ENCODE measurements at regions not wholly inside any gene's neighbourhood (a gene's known extent, or its start where the extent isn't known, plus 50 kb on each side); places are given as distances from the start of the nearest gene placed in this dataset.

- no peak overlapping the region for H3K4me3 ChIP-seq (ENCODE audit: low read length)
- no peak overlapping the region for H3K4me2 ChIP-seq (ENCODE audit: low read length)
- TF ChIP-seq, protein P1, sequence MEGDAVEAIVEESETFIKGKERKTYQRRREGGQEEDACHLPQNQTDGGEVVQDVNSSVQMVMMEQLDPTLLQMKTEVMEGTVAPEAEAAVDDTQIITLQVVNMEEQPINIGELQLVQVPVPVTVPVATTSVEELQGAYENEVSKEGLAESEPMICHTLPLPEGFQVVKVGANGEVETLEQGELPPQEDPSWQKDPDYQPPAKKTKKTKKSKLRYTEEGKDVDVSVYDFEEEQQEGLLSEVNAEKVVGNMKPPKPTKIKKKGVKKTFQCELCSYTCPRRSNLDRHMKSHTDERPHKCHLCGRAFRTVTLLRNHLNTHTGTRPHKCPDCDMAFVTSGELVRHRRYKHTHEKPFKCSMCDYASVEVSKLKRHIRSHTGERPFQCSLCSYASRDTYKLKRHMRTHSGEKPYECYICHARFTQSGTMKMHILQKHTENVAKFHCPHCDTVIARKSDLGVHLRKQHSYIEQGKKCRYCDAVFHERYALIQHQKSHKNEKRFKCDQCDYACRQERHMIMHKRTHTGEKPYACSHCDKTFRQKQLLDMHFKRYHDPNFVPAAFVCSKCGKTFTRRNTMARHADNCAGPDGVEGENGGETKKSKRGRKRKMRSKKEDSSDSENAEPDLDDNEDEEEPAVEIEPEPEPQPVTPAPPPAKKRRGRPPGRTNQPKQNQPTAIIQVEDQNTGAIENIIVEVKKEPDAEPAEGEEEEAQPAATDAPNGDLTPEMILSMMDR (IDR thresholded peaks at IDR 0.05; ENCODE audit: low read depth, low read length, poor library complexity, severe bottlenecking): no peak
- TF ChIP-seq EZH2phosphoT487 (IDR thresholded peaks at IDR 0.05; ENCODE audit: borderline replicate concordance, low read length): no peak
- no peaks in the 10 kb centered on the region for H4K20me1 ChIP-seq (ENCODE audit: control insufficient read depth, insufficient read depth, low read depth, low read length)
- H3K79me2 ChIP-seq (ENCODE audit: control insufficient read depth, low read length): no peaks in the 10 kb centered on the region
- no peaks in the 10 kb centered on the region; the same call in 1 of the 2 replicates for H3K9me3 ChIP-seq (ENCODE audit: control insufficient read depth, insufficient read depth, low read length)
- peaks cover 6% of the 10 kb centered on the region; the same call in 1 of the 2 replicates for H3F3A ChIP-seq (ENCODE audit: control insufficient read depth, insufficient read depth)
- no peaks in the 10 kb centered on the region for H3K4me1 ChIP-seq (ENCODE audit: control insufficient read depth, low read length)
- no peaks in the 10 kb centered on the region for H3K36me3 ChIP-seq (ENCODE audit: control insufficient read depth, low read length)
- no peaks in the 10 kb centered on the region for H3K9me2 ChIP-seq (replicated peaks; ENCODE audit: control insufficient read depth, low read length)
- H3K27me3 ChIP-seq (ENCODE audit: control insufficient read depth, low read length): no peaks in the 10 kb centered on the region
- H3K27ac ChIP-seq (ENCODE audit: low read depth, low read length): no peak overlapping the region
Measured at GRCh38 chr22:49476800-49477400, 350.8 kb downstream of the BRD1 start.

- no peak for TF ChIP-seq EZH2phosphoT487 (IDR thresholded peaks at IDR 0.05; ENCODE audit: borderline replicate concordance, low read length)
- TF ChIP-seq, protein P1 (IDR thresholded peaks at IDR 0.05; ENCODE audit: low read depth, low read length, poor library complexity, severe bottlenecking): no peak
- Histone ChIP-seq H3K27me3 (ENCODE audit: control insufficient read depth, low read length) (no peaks in the 10 kb centered on the region), H4K20me1 (ENCODE audit: control insufficient read depth, insufficient read depth, low read depth, low read length) (no peaks in the 10 kb centered on the region), H3K9me3 (ENCODE audit: control insufficient read depth, insufficient read depth, low read length) (no peaks in the 10 kb centered on the region; the same call in 1 of the 2 replicates), H3K27ac (ENCODE audit: low read depth, low read length) (no peak overlapping the region), H3K4me3 (ENCODE audit: low read length) (no peak overlapping the region), H3K9me2 (replicated peaks; ENCODE audit: control insufficient read depth, low read length) (no peaks in the 10 kb centered on the region), H3K36me3 (ENCODE audit: control insufficient read depth, low read length) (no peaks in the 10 kb centered on the region), H3F3A (ENCODE audit: control insufficient read depth, insufficient read depth) (peaks cover 6% of the 10 kb centered on the region; the same call in 1 of the 2 replicates), H3K4me1 (ENCODE audit: control insufficient read depth, low read length) (no peaks in the 10 kb centered on the region), H3K4me2 (ENCODE audit: low read length) (no peak overlapping the region), H3K79me2 (ENCODE audit: control insufficient read depth, low read length) (no peaks in the 10 kb centered on the region)
Measured at GRCh38 chr22:49476176-49476575, 351.5 kb downstream of the BRD1 start.

GRCh38 chr22:49475253-49475652 lies 352.4 kb downstream of the BRD1 start:
- Histone ChIP-seq H3K27ac (ENCODE audit: low read depth, low read length) (no peak overlapping the region), H3K4me1 (ENCODE audit: control insufficient read depth, low read length) (no peaks in the 10 kb centered on the region), H3K79me2 (ENCODE audit: control insufficient read depth, low read length) (no peaks in the 10 kb centered on the region), H3K4me3 (ENCODE audit: low read length) (no peak overlapping the region), H3F3A (ENCODE audit: control insufficient read depth, insufficient read depth) (peaks cover 4% of the 10 kb centered on the region; the same call in 1 of the 2 replicates), H4K20me1 (ENCODE audit: control insufficient read depth, insufficient read depth, low read depth, low read length) (no peaks in the 10 kb centered on the region), H3K27me3 (ENCODE audit: control insufficient read depth, low read length) (no peaks in the 10 kb centered on the region), H3K9me2 (replicated peaks; ENCODE audit: control insufficient read depth, low read length) (no peaks in the 10 kb centered on the region), H3K36me3 (ENCODE audit: control insufficient read depth, low read length) (no peaks in the 10 kb centered on the region), H3K4me2 (ENCODE audit: low read length) (no peak overlapping the region), H3K9me3 (ENCODE audit: control insufficient read depth, insufficient read depth, low read length) (no peaks in the 10 kb centered on the region; the same call in 1 of the 2 replicates)
- TF ChIP-seq, protein P1 (IDR thresholded peaks at IDR 0.05; ENCODE audit: low read depth, low read length, poor library complexity, severe bottlenecking): no peak
- TF ChIP-seq EZH2phosphoT487 (IDR thresholded peaks at IDR 0.05; ENCODE audit: borderline replicate concordance, low read length): no peak
